ENCODE measurements at regions not wholly inside any gene's neighbourhood (a gene's known extent, or its start where the extent isn't known, plus 50 kb on each side); places are given as distances from the start of the nearest gene placed in this dataset.
"Not testable (repeated sequence)": the region's sequence is repeated elsewhere in the genome, so short reads cannot be mapped to it uniquely, and the experiment has no call there.

DNA sequence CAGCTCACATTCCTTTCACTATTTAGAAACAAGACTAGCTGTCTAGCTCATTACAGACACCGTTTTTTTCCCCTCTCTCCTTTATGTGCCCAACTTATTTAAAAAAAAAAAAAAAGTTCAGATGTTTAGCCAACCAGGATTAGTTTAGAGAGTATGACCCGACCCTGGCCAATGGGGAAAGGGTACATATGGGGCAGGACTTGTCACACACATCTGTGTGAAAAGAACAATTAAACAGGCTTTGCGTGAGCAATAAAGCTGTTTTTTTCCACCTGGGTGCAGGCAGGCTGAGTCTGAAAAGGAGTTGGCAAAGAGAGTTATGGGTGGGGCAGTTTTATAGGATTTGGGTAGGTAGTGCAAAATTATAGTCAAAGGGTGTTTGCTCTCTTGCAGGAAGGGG is 1674.5 kb downstream of the CDY2B start:
- not testable (repeated sequence) for TF ChIP-seq EZH2 (IDR thresholded peaks at IDR 0.05; ENCODE audit: insufficient read depth, poor library complexity, severe bottlenecking); EZH2phosphoT487 (IDR thresholded peaks at IDR 0.05; ENCODE audit: insufficient read depth, low read depth)

All from GM23248 (cell line).